OCI-LY7 (cell line): ENCODE measurements at regions not wholly inside any gene's neighbourhood (a gene's known extent, or its start where the extent isn't known, plus 50 kb on each side); places are given as distances from the start of the nearest gene placed in this dataset.

Experiments used
- BruUV-seq: library from RNA; stranded (reverse); fragments of 400-500 nt; replicated peaks from 2 replicates; lab custom pipeline; 2021; lab: Mats Ljungman, UMichigan
- CTCF ChIA-PET: fragments of 300-600 bp; sonication (Branson Sonifier 250); formaldehyde crosslinking; loops from one replicate; lab custom pipeline; 2022; ENCODE audit warnings: antibody characterized with exemption; ENCODE audit not compliant: unreplicated experiment; lab: Charles Lee
- POLR2A ChIA-PET: fragments of 300-600 bp; sonication (Branson Sonifier 250); formaldehyde crosslinking; loops from one replicate; lab custom pipeline; 2022; ENCODE audit warnings: antibody characterized with exemption; lab: Charles Lee
- DNase-seq: peaks from one replicate; pipeline ENCODE4 v3.0.0-alpha.2; 2015; ENCODE audit warnings: low spot score
- H2AFZ ChIP-seq: fragments of 200-600 bp; sonication (generic), shearing (Covaris generic); 2 replicates; pipeline ENCODE4 v1.6.1; 2014; ENCODE audit warnings: mild to moderate bottlenecking, antibody characterized with exemption, low read length, moderate library complexity
- H3K27ac ChIP-seq: fragments of 200-600 bp; sonication (generic); 2 replicates; pipeline ENCODE4 v1.5.1; 2014; ENCODE audit warnings: mixed run types, low read depth, mild to moderate bottlenecking, moderate library complexity, low read length, inconsistent platforms; ENCODE audit not compliant: poor library complexity, severe bottlenecking
- H3K36me3 ChIP-seq: fragments of 200-600 bp; sonication (generic); 2 replicates; pipeline ENCODE4 v1.6.1; 2014; ENCODE audit warnings: mild to moderate bottlenecking, antibody characterized with exemption, low read length, moderate library complexity, mixed read lengths; ENCODE audit not compliant: insufficient read depth
- H3K4me1 ChIP-seq: fragments of 200-600 bp; sonication (generic); 2 replicates; pipeline ENCODE4 v1.5.1; 2014; ENCODE audit warnings: mild to moderate bottlenecking, low read length; ENCODE audit not compliant: insufficient read depth, poor library complexity, severe bottlenecking
- H3K4me2 ChIP-seq: fragments of 200-600 bp; sonication (generic); 2 replicates; pipeline ENCODE4 v1.6.1; 2014; ENCODE audit warnings: mild to moderate bottlenecking, low read length
- H3K4me3 ChIP-seq: fragments of 200-600 bp; sonication (generic); 2 replicates; pipeline ENCODE4 v1.5.1; 2014; ENCODE audit warnings: mild to moderate bottlenecking, low read depth, low read length; ENCODE audit not compliant: poor library complexity, severe bottlenecking
- H3K79me2 ChIP-seq: fragments of 200-600 bp; sonication (generic); 2 replicates; pipeline ENCODE4 v1.6.1; 2016; ENCODE audit warnings: low read depth, mild to moderate bottlenecking, low read length, moderate library complexity, mixed read lengths; ENCODE audit not compliant: insufficient read depth
- H3K9me2 ChIP-seq: fragments of 200-600 bp; sonication (generic); 2 replicates; pipeline ENCODE4 v1.6.1; 2016; ENCODE audit warnings: mild to moderate bottlenecking, low read length, mixed read lengths; ENCODE audit not compliant: insufficient read depth
- H3K9me3 ChIP-seq: fragments of 200-600 bp; sonication (generic); 2 replicates; pipeline ENCODE4 v1.6.1; 2014; ENCODE audit warnings: mild to moderate bottlenecking, mixed run types, low read length, mixed read lengths
- H4K20me1 ChIP-seq: fragments of 200-600 bp; sonication (generic); 2 replicates; pipeline ENCODE4 v1.6.1; 2014; ENCODE audit warnings: mild to moderate bottlenecking, antibody characterized with exemption, low read length, moderate library complexity, mixed read lengths; ENCODE audit not compliant: insufficient read depth
- EZH2phosphoT487 ChIP-seq: fragments of 200-600 bp; sonication (generic); IDR thresholded peaks from 2 replicates; pipeline ENCODE4 v1.6.1; 2018; ENCODE audit warnings: low read depth, borderline replicate concordance, mild to moderate bottlenecking, mixed run types, antibody characterized with exemption, low read length, moderate library complexity, mixed read lengths
- intact Hi-C: fragments of 100-400 bp; cut with micrococcal nuclease; formaldehyde crosslinking; loops from one replicate; pipeline ENCODE4 v1.10.0; 2022; ENCODE audit not compliant: unreplicated experiment
- TF ChIP-seq, protein P1 (sequence below): fragments of 200-600 bp; sonication (generic); conservative IDR thresholded peaks from 2 replicates; pipeline ENCODE4 v1.5.1; 2014; ENCODE audit warnings: mild to moderate bottlenecking, antibody characterized with exemption, low read length, moderate library complexity, mixed read lengths

- H4K20me1 ChIP-seq: no peaks in the 10 kb centered on the region
- H3K36me3 ChIP-seq: no peaks in the 10 kb centered on the region
- POLR2A ChIA-PET: no interaction called here
- BruUV-seq: no TSS peak
- H3K27ac ChIP-seq: no peak overlapping the region
- no peak overlapping the region for H2AFZ ChIP-seq
- CTCF ChIA-PET: no interaction called here
- no peak overlapping the region for H3K4me2 ChIP-seq
- DNase-seq: no peak
- no peaks in the 10 kb centered on the region for H3K9me3 ChIP-seq
- H3K79me2 ChIP-seq: no peaks in the 10 kb centered on the region
- no peaks in the 10 kb centered on the region for H3K9me2 ChIP-seq
- TF ChIP-seq, protein P1, sequence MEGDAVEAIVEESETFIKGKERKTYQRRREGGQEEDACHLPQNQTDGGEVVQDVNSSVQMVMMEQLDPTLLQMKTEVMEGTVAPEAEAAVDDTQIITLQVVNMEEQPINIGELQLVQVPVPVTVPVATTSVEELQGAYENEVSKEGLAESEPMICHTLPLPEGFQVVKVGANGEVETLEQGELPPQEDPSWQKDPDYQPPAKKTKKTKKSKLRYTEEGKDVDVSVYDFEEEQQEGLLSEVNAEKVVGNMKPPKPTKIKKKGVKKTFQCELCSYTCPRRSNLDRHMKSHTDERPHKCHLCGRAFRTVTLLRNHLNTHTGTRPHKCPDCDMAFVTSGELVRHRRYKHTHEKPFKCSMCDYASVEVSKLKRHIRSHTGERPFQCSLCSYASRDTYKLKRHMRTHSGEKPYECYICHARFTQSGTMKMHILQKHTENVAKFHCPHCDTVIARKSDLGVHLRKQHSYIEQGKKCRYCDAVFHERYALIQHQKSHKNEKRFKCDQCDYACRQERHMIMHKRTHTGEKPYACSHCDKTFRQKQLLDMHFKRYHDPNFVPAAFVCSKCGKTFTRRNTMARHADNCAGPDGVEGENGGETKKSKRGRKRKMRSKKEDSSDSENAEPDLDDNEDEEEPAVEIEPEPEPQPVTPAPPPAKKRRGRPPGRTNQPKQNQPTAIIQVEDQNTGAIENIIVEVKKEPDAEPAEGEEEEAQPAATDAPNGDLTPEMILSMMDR: no peak
- TF ChIP-seq EZH2phosphoT487: no peak
- intact Hi-C loops: no loop called here
- H3K4me1 ChIP-seq: no peaks in the 10 kb centered on the region
- H3K4me3 ChIP-seq: no peak overlapping the region
Measured at GRCh38 chr2:118699447-118700175, 147.8 kb downstream of the EN1 start.

- no peak overlapping the region for H3K4me3 ChIP-seq
- no peaks in the 10 kb centered on the region for H3K9me3 ChIP-seq
- H3K9me2 ChIP-seq: no peaks in the 10 kb centered on the region
- no peaks in the 10 kb centered on the region for H3K4me1 ChIP-seq
- intact Hi-C loops: no loop called here
- DNase-seq: no peak
- ChIA-PET POLR2A (no interaction called here), CTCF (no interaction called here)
- no peaks in the 10 kb centered on the region for H3K36me3 ChIP-seq
- H3K4me2 ChIP-seq: no peak overlapping the region
- no peak overlapping the region for H3K27ac ChIP-seq
- no peak overlapping the region for H2AFZ ChIP-seq
- TF ChIP-seq EZH2phosphoT487: no peak
- TF ChIP-seq, protein P1: no peak
- no TSS peak for BruUV-seq
- H4K20me1 ChIP-seq: no peaks in the 10 kb centered on the region
- H3K79me2 ChIP-seq: no peaks in the 10 kb centered on the region
Measured at GRCh38 chr2:118698564-118698963, 148.9 kb downstream of the EN1 start.

- Histone ChIP-seq H4K20me1 (no peaks in the 10 kb centered on the region), H3K79me2 (no peaks in the 10 kb centered on the region), H2AFZ (no peak overlapping the region), H3K4me1 (no peaks in the 10 kb centered on the region), H3K4me3 (no peak overlapping the region), H3K27ac (no peak overlapping the region), H3K9me3 (no peaks in the 10 kb centered on the region), H3K36me3 (no peaks in the 10 kb centered on the region), H3K9me2 (no peaks in the 10 kb centered on the region), H3K4me2 (no peak overlapping the region)
- ChIA-PET CTCF (no interaction called here), POLR2A (no interaction called here)
- intact Hi-C loops: no loop called here
- no TSS peak for BruUV-seq
- TF ChIP-seq, protein P1: no peak
- TF ChIP-seq EZH2phosphoT487: no peak
- DNase-seq: no peak
Measured at GRCh38 chr2:118697781-118698180, 149.7 kb downstream of the EN1 start.
